ENCODE measurements at regions not wholly inside any gene's neighbourhood (a gene's known extent, or its start where the extent isn't known, plus 50 kb on each side); places are given as distances from the start of the nearest gene placed in this dataset.

DNA sequence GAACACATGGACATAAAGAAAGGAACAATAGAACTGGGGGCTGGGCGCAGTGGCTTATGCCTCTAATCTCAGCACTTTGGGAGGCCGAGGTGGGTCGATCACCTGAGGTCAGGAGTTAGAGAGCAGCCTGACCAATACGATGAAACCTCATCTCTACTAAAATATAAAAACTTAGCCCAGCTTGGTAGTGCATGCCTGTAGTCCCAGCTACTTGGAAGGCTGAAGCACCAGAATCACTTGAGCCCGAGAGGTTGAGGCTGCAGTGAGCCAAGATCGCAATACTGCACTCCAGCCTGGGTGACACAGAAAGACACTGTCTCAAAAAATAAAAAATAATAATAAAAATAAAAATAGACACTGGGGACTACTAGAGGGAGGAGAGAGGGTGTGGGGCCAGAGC lies 154.5 kb downstream of the SEC23A start:
- TF ChIP-seq EZH2 (IDR thresholded peaks at IDR 0.05; ENCODE audit: insufficient read depth, poor library complexity, severe bottlenecking) (no peak), EZH2phosphoT487 (IDR thresholded peaks at IDR 0.05; ENCODE audit: insufficient read depth, low read depth) (no peak)

Data from GM23248 (cell line).